ENCODE measurements at regions not wholly inside any gene's neighbourhood (a gene's known extent, or its start where the extent isn't known, plus 50 kb on each side); places are given as distances from the start of the nearest gene placed in this dataset.

DNA sequence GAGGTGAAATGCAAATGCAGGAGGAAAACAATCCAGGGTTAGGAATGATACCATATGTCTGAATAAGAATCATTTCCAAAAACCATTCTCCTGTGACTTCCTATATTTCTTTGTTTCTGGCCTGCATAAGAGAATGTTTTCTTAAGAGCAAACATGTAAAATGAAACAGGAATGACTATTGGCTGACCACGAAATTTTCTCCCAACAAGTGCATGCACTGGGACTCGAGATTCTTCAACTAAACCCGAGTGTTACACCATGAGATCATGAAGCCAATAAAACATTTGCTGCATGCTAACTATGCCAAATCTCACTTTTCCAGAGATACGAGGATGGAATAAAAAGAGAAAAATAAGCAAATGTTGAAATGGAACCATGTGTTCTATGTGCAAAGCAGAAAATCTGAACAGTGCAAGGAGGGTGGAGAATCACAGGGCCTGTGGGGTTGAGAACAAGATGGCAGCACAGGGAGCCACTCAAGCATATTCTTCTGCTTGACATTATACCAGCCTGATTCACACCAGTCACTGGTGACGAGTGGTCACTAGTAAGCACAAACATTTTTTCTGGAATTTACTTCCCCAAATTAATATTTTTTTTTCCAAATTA lies 212.2 kb upstream of the FOXA2 start:
- no peak overlapping the region for H3K9ac ChIP-seq (ENCODE audit: low read length)
- H3K9me3 ChIP-seq (ENCODE audit: control extremely low read depth in 1 of 3, control insufficient read depth in 2 of 3, insufficient read depth in 1 of 3, low read length in 2 of 3) = no peaks in the 10 kb centered on the region
- H3K4me3 Mint-ChIP-seq = no peak overlapping the region
- ATAC-seq (ENCODE audit: low read depth) (no peak), DNase-seq (no peak)
- H2AFZ ChIP-seq (ENCODE audit: insufficient read depth, low read depth, low read length, poor library complexity, severe bottlenecking) = no peak overlapping the region
- TF ChIP-seq, protein P1, sequence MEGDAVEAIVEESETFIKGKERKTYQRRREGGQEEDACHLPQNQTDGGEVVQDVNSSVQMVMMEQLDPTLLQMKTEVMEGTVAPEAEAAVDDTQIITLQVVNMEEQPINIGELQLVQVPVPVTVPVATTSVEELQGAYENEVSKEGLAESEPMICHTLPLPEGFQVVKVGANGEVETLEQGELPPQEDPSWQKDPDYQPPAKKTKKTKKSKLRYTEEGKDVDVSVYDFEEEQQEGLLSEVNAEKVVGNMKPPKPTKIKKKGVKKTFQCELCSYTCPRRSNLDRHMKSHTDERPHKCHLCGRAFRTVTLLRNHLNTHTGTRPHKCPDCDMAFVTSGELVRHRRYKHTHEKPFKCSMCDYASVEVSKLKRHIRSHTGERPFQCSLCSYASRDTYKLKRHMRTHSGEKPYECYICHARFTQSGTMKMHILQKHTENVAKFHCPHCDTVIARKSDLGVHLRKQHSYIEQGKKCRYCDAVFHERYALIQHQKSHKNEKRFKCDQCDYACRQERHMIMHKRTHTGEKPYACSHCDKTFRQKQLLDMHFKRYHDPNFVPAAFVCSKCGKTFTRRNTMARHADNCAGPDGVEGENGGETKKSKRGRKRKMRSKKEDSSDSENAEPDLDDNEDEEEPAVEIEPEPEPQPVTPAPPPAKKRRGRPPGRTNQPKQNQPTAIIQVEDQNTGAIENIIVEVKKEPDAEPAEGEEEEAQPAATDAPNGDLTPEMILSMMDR (IDR thresholded peaks at IDR 0.05) = no peak
- TF ChIP-seq EZH2 (IDR thresholded peaks at IDR 0.05; ENCODE audit: borderline replicate concordance, insufficient read depth, low read depth, low read length, poor library complexity, severe bottlenecking) = no peak
- H3K27ac Mint-ChIP-seq = no peak overlapping the region
- ChIA-PET CTCF (no interaction called here), POLR2A (no interaction called here)
- intact Hi-C loops (cut with micrococcal nuclease) = no loop called here
- H3K27me3 Mint-ChIP-seq = no peaks in the 10 kb centered on the region
- no peaks in the 10 kb centered on the region for H3K4me1 ChIP-seq (ENCODE audit: control insufficient read depth in 2 of 2, insufficient read depth in 2 of 2, low read length in 2 of 2)
- H3K27me3 ChIP-seq (replicated peaks in 1 of 4; ENCODE audit: control extremely low read depth in 1 of 4, control insufficient read depth in 3 of 4, insufficient read depth in 4 of 4, low read length in 3 of 4) = peaks cover 0 to 2% (median 0%) of the 10 kb centered on the region in 4 experiments
- H3K79me2 ChIP-seq (ENCODE audit: control insufficient read depth, insufficient read depth, low read length) = no peaks in the 10 kb centered on the region
- no peak overlapping the region for H3K27ac ChIP-seq (ENCODE audit: low read length in 2 of 2)
- H3K36me3 ChIP-seq (replicated peaks in 1 of 2; ENCODE audit: control extremely low read depth in 1 of 2, control insufficient read depth in 1 of 2, extremely low read depth in 1 of 2, insufficient read depth in 2 of 2, low read length in 1 of 2) = no peaks in the 10 kb centered on the region
- no peaks in the 10 kb centered on the region for H4K20me1 ChIP-seq (ENCODE audit: control insufficient read depth, insufficient read depth, low read length, poor library complexity, severe bottlenecking)
- WGBS (ENCODE audit: insufficient coverage) = 60% methylated on average over 1 of the region's 5 CpGs
- H3K4me2 ChIP-seq (replicated peaks; ENCODE audit: low read depth, low read length, poor library complexity, severe bottlenecking) = no peak overlapping the region
- no peak overlapping the region for H3K4me3 ChIP-seq (ENCODE audit: control extremely low read depth in 1 of 5, extremely low read depth in 1 of 5, insufficient read depth in 1 of 5, low read depth in 2 of 5, low read length in 4 of 5)
- H3K4me1 Mint-ChIP-seq = no peaks in the 10 kb centered on the region
- no peaks in the 10 kb centered on the region for H3K9me3 Mint-ChIP-seq (ENCODE audit: insufficient read depth)

DNA sequence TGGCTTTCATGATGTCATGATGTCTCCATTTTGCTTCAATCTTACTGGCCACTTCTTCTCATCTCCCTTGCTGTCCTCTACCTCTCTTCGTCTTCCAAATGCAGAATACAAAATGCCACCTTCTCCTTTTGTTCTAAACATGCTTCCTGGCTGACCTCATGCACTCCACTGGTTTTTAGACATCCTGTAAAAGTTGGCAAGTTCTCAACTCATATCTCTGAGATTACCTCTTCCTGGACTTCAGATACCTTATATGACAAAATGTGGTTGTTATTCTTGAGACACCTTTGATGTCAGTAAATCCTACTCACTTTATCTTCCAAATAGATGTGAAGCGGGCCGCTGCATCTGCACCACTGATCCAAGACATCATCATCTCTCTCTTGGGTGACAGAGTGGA lies 212.7 kb upstream of the FOXA2 start:
- Histone ChIP-seq H3K9me3 (ENCODE audit: control extremely low read depth in 1 of 3, control insufficient read depth in 2 of 3, insufficient read depth in 1 of 3, low read length in 2 of 3) (no peaks in the 10 kb centered on the region), H3K4me2 (replicated peaks; ENCODE audit: low read depth, low read length, poor library complexity, severe bottlenecking) (no peak overlapping the region), H3K36me3 (replicated peaks in 1 of 2; ENCODE audit: control extremely low read depth in 1 of 2, control insufficient read depth in 1 of 2, extremely low read depth in 1 of 2, insufficient read depth in 2 of 2, low read length in 1 of 2) (no peaks in the 10 kb centered on the region), H3K79me2 (ENCODE audit: control insufficient read depth, insufficient read depth, low read length) (no peaks in the 10 kb centered on the region), H3K9ac (ENCODE audit: low read length) (no peak overlapping the region), H4K20me1 (ENCODE audit: control insufficient read depth, insufficient read depth, low read length, poor library complexity, severe bottlenecking) (no peaks in the 10 kb centered on the region), H2AFZ (ENCODE audit: insufficient read depth, low read depth, low read length, poor library complexity, severe bottlenecking) (no peak overlapping the region), H3K27ac (ENCODE audit: low read length in 2 of 2) (no peak overlapping the region), H3K4me3 (ENCODE audit: control extremely low read depth in 1 of 5, extremely low read depth in 1 of 5, insufficient read depth in 1 of 5, low read depth in 2 of 5, low read length in 4 of 5) (no peak overlapping the region), H3K27me3 (replicated peaks in 1 of 4; ENCODE audit: control extremely low read depth in 1 of 4, control insufficient read depth in 3 of 4, insufficient read depth in 4 of 4, low read length in 3 of 4) (peaks cover 0 to 2% (median 0%) of the 10 kb centered on the region in 4 experiments), H3K4me1 (ENCODE audit: control insufficient read depth in 2 of 2, insufficient read depth in 2 of 2, low read length in 2 of 2) (no peaks in the 10 kb centered on the region)
- TF ChIP-seq, protein P1 (IDR thresholded peaks at IDR 0.05) = no peak
- TF ChIP-seq EZH2 (IDR thresholded peaks at IDR 0.05; ENCODE audit: borderline replicate concordance, insufficient read depth, low read depth, low read length, poor library complexity, severe bottlenecking) = no peak
- Mint-ChIP-seq H3K27ac (no peak overlapping the region), H3K9me3 (ENCODE audit: insufficient read depth) (no peaks in the 10 kb centered on the region), H3K4me3 (no peak overlapping the region), H3K27me3 (peaks cover 2% of the 10 kb centered on the region), H3K4me1 (no peaks in the 10 kb centered on the region)
- ChIA-PET CTCF (no interaction called here), POLR2A (no interaction called here)
- intact Hi-C loops (cut with micrococcal nuclease) = no loop called here
- 77% methylated on average over 1 of the region's 3 CpGs for WGBS (ENCODE audit: insufficient coverage)
- ATAC-seq (ENCODE audit: low read depth) (no peak), DNase-seq (no peak)
